ENCODE measurements at regions not wholly inside any gene's neighbourhood (a gene's known extent, or its start where the extent isn't known, plus 50 kb on each side); places are given as distances from the start of the nearest gene placed in this dataset.
"Not testable (repeated sequence)": the region's sequence is repeated elsewhere in the genome, so short reads cannot be mapped to it uniquely, and the experiment has no call there.

DNA sequence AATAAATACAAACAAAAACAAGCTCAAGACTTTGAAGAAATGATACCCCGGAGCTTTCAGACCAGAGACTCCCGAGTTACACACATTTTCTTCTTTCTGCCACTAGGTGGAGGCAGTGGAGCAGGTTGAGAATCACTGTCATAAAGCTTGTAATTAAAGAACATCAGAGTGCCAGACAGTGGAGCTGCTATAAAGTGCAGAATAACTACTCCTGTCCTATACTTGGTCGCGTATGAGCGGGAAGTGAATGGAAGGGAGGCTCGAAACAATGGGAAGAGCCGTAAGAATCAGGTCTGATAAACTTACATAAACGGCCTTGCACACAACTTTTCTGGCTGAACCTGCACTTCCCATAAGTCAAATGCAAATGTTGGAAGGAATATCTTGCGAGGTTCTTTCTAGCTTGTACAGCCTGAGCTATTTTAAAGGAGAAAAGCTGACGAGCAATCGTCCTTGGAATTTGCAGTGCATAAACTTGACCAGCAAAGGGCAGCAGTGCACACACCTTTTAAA, 189.0 kb downstream of the RPIA start:
- DNase-seq (peak in 2 of 3 experiments; percentile 9 to 23), ATAC-seq (replicated peaks) (peak; percentile 33)
- Mint-ChIP-seq H3K9me3 (no peaks in the 10 kb centered on the region), H3K4me3 (no peak overlapping the region), H3K27me3 (peaks cover 14 to 36% of the 10 kb centered on the region in 2 donors), H3K27ac (no peak overlapping the region), H3K4me1 (ENCODE audit: low read depth in 2 of 2) (no peaks in the 10 kb centered on the region), H3K36me3 (ENCODE audit: insufficient read depth) (no peaks in the 10 kb centered on the region)

DNA sequence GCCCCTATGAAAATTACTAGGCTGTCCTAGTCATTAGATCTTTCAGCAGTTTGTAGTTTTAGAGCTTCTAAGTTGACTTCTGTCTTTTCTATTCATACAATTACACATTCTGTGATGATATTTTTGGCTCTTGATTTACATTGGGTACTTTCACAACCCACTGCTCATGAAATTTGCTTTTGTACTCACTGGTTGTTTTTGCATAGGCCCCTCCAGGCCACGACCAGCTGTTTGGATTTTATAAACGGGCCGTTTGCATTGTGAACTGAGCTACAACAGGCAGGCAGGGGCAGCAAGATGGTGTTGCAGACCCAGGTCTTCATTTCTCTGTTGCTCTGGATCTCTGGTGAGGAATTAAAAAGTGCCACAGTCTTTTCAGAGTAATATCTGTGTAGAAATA, 193.8 kb downstream of the RPIA start:
- Mint-ChIP-seq H3K4me3 (no peak overlapping the region), H3K27ac (no peak overlapping the region), H3K4me1 (ENCODE audit: low read depth in 2 of 2) (no peaks in the 10 kb centered on the region), H3K27me3 (peaks cover 22 to 41% of the 10 kb centered on the region in 2 donors), H3K9me3 (no peaks in the 10 kb centered on the region), H3K36me3 (ENCODE audit: insufficient read depth) (no peaks in the 10 kb centered on the region)
- DNase-seq = no peak
- no peak for ATAC-seq (replicated peaks)

DNA sequence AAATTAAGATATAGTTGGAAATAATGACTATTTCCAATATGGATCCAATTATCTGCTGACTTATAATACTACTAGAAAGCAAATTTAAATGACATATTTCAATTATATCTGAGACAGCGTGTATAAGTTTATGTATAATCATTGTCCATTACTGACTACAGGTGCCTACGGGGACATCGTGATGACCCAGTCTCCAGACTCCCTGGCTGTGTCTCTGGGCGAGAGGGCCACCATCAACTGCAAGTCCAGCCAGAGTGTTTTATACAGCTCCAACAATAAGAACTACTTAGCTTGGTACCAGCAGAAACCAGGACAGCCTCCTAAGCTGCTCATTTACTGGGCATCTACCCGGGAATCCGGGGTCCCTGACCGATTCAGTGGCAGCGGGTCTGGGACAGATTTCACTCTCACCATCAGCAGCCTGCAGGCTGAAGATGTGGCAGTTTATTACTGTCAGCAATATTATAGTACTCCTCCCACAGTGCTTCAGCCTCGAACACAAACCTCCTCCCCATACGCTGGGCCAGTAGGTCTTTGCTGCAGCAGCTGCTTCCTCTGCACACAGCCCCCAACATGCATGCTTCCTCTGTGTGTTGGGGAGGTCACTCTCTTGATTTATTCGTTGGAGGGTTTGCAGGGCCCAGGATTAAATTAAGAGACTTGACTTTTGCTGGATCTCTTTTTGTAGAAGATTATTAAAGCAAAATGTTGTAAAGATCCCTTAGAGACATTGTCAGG, 194.4 kb downstream of the RPIA start:
- no peaks in the 10 kb centered on the region for H3K9me3 Mint-ChIP-seq
- no peak overlapping the region for H3K27ac Mint-ChIP-seq
- H3K4me1 Mint-ChIP-seq (ENCODE audit: low read depth in 2 of 2) = no peaks in the 10 kb centered on the region
- H3K27me3 Mint-ChIP-seq = peaks cover 22 to 39% of the 10 kb centered on the region in 2 donors
- H3K36me3 Mint-ChIP-seq (ENCODE audit: insufficient read depth) = no peaks in the 10 kb centered on the region
- DNase-seq (no peak), ATAC-seq (replicated peaks) (no peak)
- no peak overlapping the region for H3K4me3 Mint-ChIP-seq

DNA sequence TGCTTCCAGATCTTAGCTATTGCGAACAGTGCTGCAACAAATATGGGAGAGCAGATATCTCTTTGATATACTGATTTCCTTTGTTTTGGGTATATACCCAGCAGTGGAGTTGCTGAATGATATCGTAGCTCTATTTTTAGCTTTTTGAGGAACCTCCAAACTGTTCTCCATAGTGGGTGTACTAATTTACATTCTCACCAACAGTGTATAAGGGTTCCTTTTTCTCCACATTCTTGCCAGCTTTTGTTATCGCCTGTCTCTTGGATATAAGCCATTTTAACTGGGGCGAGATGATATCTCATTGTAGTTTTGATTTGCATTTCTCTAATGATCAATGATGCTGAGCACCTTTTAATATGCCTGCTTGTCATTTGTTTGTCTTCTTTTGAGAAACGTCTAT, 196.0 kb downstream of the RPIA start:
- H3K4me1 Mint-ChIP-seq (ENCODE audit: low read depth in 2 of 2); H3K27ac Mint-ChIP-seq; ATAC-seq (replicated peaks); H3K4me3 Mint-ChIP-seq; DNase-seq; H3K36me3 Mint-ChIP-seq (ENCODE audit: insufficient read depth); H3K9me3 Mint-ChIP-seq: not testable (repeated sequence)
- H3K27me3 Mint-ChIP-seq = peaks cover 8 to 23% of the 10 kb centered on the region in 2 donors

DNA sequence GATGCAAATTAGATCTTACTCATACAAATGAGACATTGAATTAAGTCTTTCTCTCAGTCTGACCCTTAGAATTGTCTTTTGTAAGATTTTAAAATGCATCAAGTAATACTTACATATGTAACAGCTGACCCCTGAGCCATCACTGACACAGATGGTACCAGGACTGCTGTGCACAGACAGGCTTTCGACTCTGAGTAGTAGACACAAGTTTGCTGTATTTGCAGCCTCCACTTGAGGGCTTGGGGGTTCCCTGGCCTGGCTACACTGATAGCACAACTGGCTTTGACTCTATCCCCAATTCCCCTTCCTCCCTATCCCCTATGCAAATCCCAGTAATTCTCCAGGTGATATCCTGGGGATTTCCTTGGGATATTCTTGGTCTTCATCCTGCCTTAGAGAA, 200.7 kb downstream of the RPIA start:
- Mint-ChIP-seq H3K4me3 (no peak overlapping the region), H3K27me3 (peaks cover 8 to 22% of the 10 kb centered on the region in 2 donors), H3K9me3 (no peaks in the 10 kb centered on the region), H3K27ac (no peak overlapping the region), H3K4me1 (ENCODE audit: low read depth in 2 of 2) (no peaks in the 10 kb centered on the region), H3K36me3 (ENCODE audit: insufficient read depth) (no peaks in the 10 kb centered on the region)
- ATAC-seq (replicated peaks) = no peak
- DNase-seq = no peak

DNA sequence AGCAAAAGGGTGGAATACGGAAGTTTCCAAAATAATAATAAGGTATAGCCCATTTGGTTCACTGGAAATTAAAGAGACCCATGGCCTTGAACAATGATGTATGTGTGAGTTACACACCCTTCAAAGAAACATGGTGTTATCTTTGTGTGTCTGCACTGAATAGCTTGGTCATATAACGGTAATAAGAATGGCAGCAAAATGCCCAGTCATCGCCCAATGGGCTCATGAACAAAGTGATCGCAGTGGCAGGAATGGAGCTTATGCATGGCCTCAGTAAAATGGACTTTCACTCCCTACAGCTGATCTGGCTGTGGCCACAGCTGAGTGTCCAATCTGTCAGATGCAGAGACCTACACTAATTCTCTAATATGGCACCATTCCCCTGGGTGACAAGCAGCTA, 201.3 kb downstream of the RPIA start:
- DNase-seq = no peak
- H3K4me3 Mint-ChIP-seq = no peak overlapping the region
- no peaks in the 10 kb centered on the region for H3K9me3 Mint-ChIP-seq
- no peaks in the 10 kb centered on the region for H3K4me1 Mint-ChIP-seq (ENCODE audit: low read depth in 2 of 2)
- no peak overlapping the region for H3K27ac Mint-ChIP-seq
- ATAC-seq (replicated peaks) = no peak
- H3K36me3 Mint-ChIP-seq (ENCODE audit: insufficient read depth) = no peaks in the 10 kb centered on the region
- peaks cover 8 to 19% of the 10 kb centered on the region in 2 donors for H3K27me3 Mint-ChIP-seq

DNA sequence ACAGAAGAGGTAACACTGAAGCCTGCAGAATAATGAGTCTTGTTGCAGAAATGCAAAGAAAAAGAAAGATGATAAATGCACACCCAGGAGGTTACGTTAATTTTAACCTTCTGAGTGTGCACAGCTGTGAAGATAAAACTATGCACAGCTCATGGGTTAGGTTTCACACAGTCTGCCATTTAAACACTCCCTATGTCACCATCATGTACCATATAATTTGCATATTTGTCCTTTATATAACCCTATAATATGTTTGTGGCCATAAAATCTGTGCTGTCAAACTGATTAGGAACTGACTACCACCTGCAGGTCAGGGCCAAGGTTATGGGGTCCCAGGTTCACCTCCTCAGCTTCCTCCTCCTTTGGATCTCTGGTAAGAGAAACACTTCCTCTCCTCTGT, 205.5 kb downstream of the RPIA start:
- Mint-ChIP-seq H3K27me3 (peaks cover 12 to 28% of the 10 kb centered on the region in 2 donors), H3K36me3 (ENCODE audit: insufficient read depth) (no peaks in the 10 kb centered on the region), H3K4me3 (no peak overlapping the region)

DNA sequence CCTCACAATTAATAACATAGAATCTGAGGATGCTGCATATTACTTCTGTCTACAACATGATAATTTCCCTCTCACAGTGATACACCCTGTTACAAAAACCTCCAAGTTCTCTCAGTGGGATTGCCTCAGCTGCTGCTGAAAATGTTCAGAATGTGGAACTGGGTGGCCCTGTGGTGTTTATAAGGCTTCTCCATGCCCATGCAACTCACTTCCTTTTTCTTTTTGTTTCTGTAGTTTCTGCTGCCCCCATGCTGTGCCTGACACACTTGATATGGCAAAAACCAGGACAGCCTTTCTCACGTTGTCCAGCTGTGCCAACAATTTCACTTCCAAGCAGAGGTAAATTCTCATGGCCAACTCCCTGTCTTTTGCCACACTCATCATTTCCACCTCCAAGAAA, 206.2 kb downstream of the RPIA start:
- Mint-ChIP-seq H3K27me3 (peaks cover 12 to 28% of the 10 kb centered on the region in 2 donors), H3K27ac (no peak overlapping the region), H3K4me3 (no peak overlapping the region), H3K4me1 (ENCODE audit: low read depth in 2 of 2) (no peaks in the 10 kb centered on the region), H3K36me3 (ENCODE audit: insufficient read depth) (no peaks in the 10 kb centered on the region), H3K9me3 (no peaks in the 10 kb centered on the region)
- DNase-seq = no peak
- no peak for ATAC-seq (replicated peaks)

More for the DNA sequence above, 205.5 kb downstream of the RPIA start:
- H3K27ac Mint-ChIP-seq = no peak overlapping the region
- no peaks in the 10 kb centered on the region for H3K9me3 Mint-ChIP-seq
- no peaks in the 10 kb centered on the region for H3K4me1 Mint-ChIP-seq (ENCODE audit: low read depth in 2 of 2)
- ATAC-seq (replicated peaks) (no peak), DNase-seq (no peak)

DNA sequence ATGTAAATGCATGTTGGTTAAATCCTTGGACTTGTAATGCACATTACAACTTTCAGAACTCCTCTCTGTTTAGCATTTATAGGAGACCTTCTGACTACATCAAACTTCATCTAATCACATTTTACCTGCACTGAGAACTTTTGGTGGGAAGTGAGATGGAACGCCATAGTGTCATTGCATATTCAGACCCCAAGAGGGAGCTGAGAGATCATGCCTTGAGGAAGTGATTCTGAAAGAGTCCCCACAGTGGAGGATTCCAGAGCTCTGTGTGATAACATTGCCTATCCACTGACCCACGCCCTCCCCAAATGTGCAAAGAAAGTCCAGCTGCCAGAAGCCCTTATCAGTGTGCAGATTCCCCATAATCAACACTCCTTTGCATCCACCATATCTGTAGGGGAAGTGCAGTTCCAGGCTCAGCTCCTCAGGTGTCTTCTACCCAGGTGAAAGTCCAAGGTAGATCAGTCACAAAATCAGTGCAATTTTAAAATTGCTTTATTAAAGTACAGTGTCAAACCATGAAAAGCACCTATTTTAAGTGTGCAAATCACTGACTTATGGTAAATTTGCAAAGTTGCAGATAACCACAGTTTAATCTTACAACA, 212.4 kb downstream of the RPIA start:
- ATAC-seq (replicated peaks) = no peak

DNA sequence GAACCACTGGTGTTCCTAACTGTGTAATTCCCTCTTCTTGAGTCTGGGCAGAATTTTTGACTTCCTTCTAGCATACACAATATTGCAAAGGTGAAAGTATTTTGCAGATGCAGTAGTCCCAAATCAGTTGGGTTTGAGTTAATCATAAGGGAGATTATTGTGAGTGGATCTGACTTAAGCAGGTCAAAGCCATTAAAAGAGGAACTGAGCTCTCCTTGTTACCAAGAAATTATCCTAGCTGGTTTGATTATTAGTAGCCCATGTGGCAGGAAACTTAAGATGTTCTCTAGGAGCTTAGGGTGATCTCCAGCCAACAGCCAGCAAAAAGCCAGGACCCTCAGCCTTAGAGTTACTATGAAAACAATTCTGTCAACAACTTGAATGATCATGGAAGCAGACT, 221.8 kb downstream of the RPIA start:
- no peaks in the 10 kb centered on the region for H3K4me1 Mint-ChIP-seq (ENCODE audit: low read depth in 2 of 2)
- no peaks in the 10 kb centered on the region for H3K36me3 Mint-ChIP-seq (ENCODE audit: insufficient read depth)
- peaks cover 28 to 40% of the 10 kb centered on the region in 2 donors for H3K27me3 Mint-ChIP-seq
- no peak overlapping the region for H3K27ac Mint-ChIP-seq
- H3K9me3 Mint-ChIP-seq = peaks cover 0 to 2% of the 10 kb centered on the region in 2 donors
- no peak for DNase-seq
- no peak overlapping the region for H3K4me3 Mint-ChIP-seq
- ATAC-seq (replicated peaks) = no peak

More for the DNA sequence above, 212.4 kb downstream of the RPIA start:
- DNase-seq = no peak
- no peaks in the 10 kb centered on the region for H3K36me3 Mint-ChIP-seq (ENCODE audit: insufficient read depth)
- peaks cover 26 to 41% of the 10 kb centered on the region in 2 donors for H3K27me3 Mint-ChIP-seq
- no peaks in the 10 kb centered on the region for H3K9me3 Mint-ChIP-seq
- H3K27ac Mint-ChIP-seq = no peak overlapping the region
- no peaks in the 10 kb centered on the region for H3K4me1 Mint-ChIP-seq (ENCODE audit: low read depth in 2 of 2)
- H3K4me3 Mint-ChIP-seq = no peak overlapping the region

DNA sequence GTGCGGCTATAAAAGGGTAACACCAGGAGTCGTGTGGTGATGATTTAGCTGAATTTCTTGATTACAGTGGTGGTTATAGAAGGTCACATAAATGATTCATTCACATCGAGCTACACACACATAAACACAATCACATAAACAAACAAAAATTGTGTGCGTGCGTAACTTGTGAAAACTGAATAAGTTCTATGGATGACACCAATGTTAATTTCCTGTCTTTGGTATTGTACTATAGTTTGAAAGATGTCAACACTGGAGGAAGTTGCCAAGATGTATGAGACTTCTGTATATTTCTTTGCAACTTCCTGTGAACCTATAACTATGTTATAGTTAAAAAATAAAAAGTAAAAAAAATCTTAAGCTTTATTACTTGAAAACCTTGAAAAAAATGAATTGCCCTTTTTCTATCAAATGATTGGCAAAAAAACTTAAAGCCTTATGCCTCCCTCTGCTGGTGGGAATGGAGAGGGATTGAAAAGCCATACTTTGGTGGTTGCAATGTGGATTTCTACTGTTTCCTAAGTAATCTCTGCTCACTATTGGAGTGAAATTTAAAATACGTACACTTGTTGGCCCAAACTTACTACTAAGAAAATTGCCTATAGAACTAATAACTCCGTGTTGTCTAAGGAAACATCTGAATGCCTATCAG, 227.7 kb downstream of the RPIA start:
- Mint-ChIP-seq H3K4me1 (ENCODE audit: low read depth in 2 of 2) (no peaks in the 10 kb centered on the region), H3K27ac (no peak overlapping the region), H3K9me3 (no peaks in the 10 kb centered on the region), H3K27me3 (peaks cover 8 to 20% of the 10 kb centered on the region in 2 donors), H3K4me3 (no peak overlapping the region), H3K36me3 (ENCODE audit: insufficient read depth) (no peaks in the 10 kb centered on the region)
- ATAC-seq (replicated peaks) (no peak), DNase-seq (no peak)

DNA sequence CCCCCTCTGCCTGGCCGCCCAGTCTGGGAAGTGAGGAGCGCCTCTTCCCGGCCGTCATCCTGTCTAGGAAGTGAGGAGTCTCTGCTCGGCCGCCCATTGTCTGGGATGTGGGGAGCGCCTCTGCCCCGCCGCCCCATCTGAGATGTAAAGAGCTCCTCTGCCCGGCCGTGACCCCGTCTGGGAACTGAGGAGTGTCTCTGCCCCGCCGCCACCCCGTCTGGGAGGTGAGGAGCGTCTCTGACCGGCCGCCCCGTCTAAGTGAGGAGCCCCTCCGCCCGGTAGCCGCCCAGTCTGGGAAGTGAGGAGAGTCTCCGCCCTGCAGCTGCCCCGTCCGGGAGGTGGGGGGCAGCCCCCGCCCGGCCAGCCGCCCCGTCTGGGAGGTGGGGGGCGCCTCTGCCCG, 228.9 kb downstream of the RPIA start:
- not testable (repeated sequence) for H3K9me3 Mint-ChIP-seq; H3K27ac Mint-ChIP-seq; ATAC-seq (replicated peaks); H3K4me3 Mint-ChIP-seq; H3K4me1 Mint-ChIP-seq (ENCODE audit: low read depth in 2 of 2); H3K36me3 Mint-ChIP-seq (ENCODE audit: insufficient read depth); DNase-seq
- peaks cover 4 to 12% of the 10 kb centered on the region in 2 donors for H3K27me3 Mint-ChIP-seq

DNA sequence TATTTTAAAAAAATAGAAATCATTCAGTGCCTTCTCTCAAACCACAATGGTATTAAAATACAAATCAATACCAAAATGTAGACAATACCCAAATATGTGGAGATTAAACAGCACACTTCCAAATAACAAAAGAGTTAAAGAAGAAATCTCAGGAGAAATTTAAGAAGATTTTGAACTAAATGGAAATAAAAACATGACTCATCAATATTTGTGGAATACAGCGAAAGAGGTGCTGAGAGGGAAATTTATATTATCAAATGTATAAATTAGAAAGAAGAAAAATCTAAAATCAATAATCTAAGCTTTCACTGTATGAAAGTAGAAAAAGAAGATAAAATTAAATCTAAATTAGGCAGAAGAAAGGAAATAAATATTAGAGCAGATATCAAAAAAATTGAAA, 233.1 kb downstream of the RPIA start:
- no peak for ATAC-seq (replicated peaks)
- no peaks in the 10 kb centered on the region for H3K9me3 Mint-ChIP-seq
- no peak overlapping the region for H3K27ac Mint-ChIP-seq
- no peaks in the 10 kb centered on the region for H3K4me1 Mint-ChIP-seq (ENCODE audit: low read depth in 2 of 2)
- no peaks in the 10 kb centered on the region for H3K36me3 Mint-ChIP-seq (ENCODE audit: insufficient read depth)
- H3K4me3 Mint-ChIP-seq = no peak overlapping the region
- no peak for DNase-seq
- H3K27me3 Mint-ChIP-seq = peaks cover 0 to 8% of the 10 kb centered on the region in 2 donors
